ENCODE measurements at regions not wholly inside any gene's neighbourhood (a gene's known extent, or its start where the extent isn't known, plus 50 kb on each side); places are given as distances from the start of the nearest gene placed in this dataset.

DNA sequence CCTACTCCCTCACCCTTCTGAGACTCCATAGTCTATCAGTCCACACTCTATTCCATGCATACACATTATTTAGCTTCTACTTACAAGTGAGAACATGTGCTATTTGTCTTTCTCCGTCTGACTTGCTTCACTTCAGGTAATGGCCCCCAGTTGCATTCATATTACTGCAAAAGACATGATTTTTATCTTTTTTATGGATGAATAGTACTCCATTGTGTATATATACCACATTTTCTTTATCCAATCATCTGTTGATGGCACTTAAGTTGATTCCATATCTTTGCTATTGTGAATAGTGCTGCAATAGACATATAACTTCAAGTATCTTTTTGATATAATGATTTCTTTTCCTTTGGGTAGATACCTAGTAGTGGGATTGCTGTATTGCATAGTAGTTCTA lies 171.8 kb downstream of the DACT1 start:
- no peak for DNase-seq
- Histone ChIP-seq H3K27ac (no peak overlapping the region), H3K9me3 (no peaks in the 10 kb centered on the region), H3K4me1 (ENCODE audit: insufficient read depth) (peaks cover 8% of the 10 kb centered on the region), H3K4me3 (no peak overlapping the region), H3K36me3 (no peaks in the 10 kb centered on the region), H3K27me3 (no peaks in the 10 kb centered on the region)
- intact Hi-C loops (cut with DNase I) = no loop called here
- WGBS, 3 donors = 86 to 96% (median 94%) methylated on average over 1 of the region's 1 CpG
- no peak for TF ChIP-seq EP300 (IDR thresholded peaks at IDR 0.05)
- no peak for TF ChIP-seq POLR2A (IDR thresholded peaks at IDR 0.05)
- TF ChIP-seq CTCF (IDR thresholded peaks at IDR 0.05) = no peak

DNA sequence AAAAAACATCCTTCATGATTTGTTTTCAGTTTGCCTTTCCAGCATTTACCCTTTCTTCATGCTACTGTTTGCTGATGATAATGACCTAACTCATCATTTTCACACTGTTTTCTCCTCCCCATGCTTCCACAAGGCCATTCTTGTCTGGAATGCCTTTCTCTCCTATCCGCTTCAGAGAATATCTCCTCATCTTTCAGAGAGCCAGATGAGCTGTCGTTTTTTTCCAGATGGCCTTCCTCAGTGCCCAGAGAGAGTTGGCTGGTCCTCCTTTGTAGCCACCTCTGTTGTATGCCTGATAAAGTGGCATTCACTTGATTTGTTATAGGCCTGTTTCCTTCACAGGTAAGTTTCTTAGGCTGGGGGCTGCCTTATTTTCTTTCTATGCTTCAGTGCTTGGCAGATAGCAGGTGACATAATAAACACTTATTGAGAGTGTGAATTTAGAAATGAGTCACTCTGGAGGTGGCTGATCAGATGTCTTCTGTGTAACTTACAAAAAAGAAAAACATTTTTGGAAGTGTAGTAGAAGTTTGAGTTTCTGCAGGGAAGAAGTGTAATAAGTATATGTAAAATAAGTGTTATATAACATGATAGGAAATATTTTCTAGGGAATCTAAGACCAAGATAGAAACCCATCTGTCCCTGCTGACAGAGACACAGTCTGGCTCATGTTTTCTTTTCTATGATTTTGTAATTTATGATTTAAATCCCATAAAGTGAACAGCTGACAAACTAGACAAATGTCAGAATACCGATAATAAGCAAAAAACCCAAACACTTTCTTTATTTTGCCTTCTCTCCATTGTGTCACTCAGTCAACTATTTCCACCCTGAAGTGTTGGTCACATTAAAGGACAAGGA lies 174.5 kb downstream of the DACT1 start:
- intact Hi-C loops (cut with DNase I) = no loop called here
- no peak for DNase-seq
- H3K4me3 ChIP-seq = no peak overlapping the region
- H3K4me1 ChIP-seq (ENCODE audit: insufficient read depth) = peaks cover 3% of the 10 kb centered on the region
- H3K27ac ChIP-seq = no peak overlapping the region
- no peaks in the 10 kb centered on the region for H3K27me3 ChIP-seq
- TF ChIP-seq POLR2A (IDR thresholded peaks at IDR 0.05) (no peak), CTCF (IDR thresholded peaks at IDR 0.05) (no peak), EP300 (IDR thresholded peaks at IDR 0.05) (no peak)
- no peaks in the 10 kb centered on the region for H3K9me3 ChIP-seq
- H3K36me3 ChIP-seq = no peaks in the 10 kb centered on the region
- 29 to 42% (median 32%) methylated on average over 3 of the region's 3 CpGs for WGBS, 3 donors

- TF ChIP-seq POLR2A (IDR thresholded peaks at IDR 0.05) (no peak), CTCF (IDR thresholded peaks at IDR 0.05) (no peak), EP300 (IDR thresholded peaks at IDR 0.05) (no peak)
- intact Hi-C loops (cut with DNase I) = no loop called here
- 94 to 97% (median 94%) methylated on average over 2 of the region's 2 CpGs for WGBS, 3 donors
- DNase-seq = no peak
- Histone ChIP-seq H3K4me1 (ENCODE audit: insufficient read depth) (peaks cover 3% of the 10 kb centered on the region), H3K27me3 (no peaks in the 10 kb centered on the region), H3K4me3 (no peak overlapping the region), H3K36me3 (no peaks in the 10 kb centered on the region), H3K9me3 (no peaks in the 10 kb centered on the region), H3K27ac (no peak overlapping the region)
Observed at GRCh38 chr14:58813745-58814144, 176.0 kb downstream of the DACT1 start.

DNA sequence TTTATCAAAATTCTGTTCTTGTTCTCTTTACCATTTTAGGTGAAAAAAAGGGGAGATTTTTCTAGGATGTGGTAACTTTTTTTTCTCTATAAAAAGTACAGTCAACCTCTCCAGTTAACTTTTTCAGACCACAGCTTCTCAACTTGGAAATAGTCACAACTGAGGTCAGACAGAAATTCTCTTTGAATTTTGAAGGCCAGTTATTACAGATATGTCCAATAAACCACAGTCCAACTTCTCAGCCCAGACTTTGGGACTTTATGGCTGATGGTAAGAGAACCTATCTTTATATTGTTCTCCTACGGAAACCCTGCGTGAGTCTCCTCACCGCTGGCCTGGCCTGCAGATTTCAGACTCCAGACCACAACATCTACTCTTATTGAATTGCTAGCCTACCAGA lies 176.7 kb downstream of the DACT1 start:
- TF ChIP-seq CTCF (IDR thresholded peaks at IDR 0.05) = no peak
- TF ChIP-seq POLR2A (IDR thresholded peaks at IDR 0.05) = no peak
- TF ChIP-seq EP300 (IDR thresholded peaks at IDR 0.05) = no peak
- Histone ChIP-seq H3K27ac (no peak overlapping the region), H3K4me3 (no peak overlapping the region), H3K9me3 (no peaks in the 10 kb centered on the region), H3K36me3 (no peaks in the 10 kb centered on the region), H3K4me1 (ENCODE audit: insufficient read depth) (peaks cover 3% of the 10 kb centered on the region), H3K27me3 (no peaks in the 10 kb centered on the region)
- DNase-seq = no peak
- WGBS, 3 donors = 72 to 88% (median 81%) methylated on average over 3 of the region's 3 CpGs
- intact Hi-C loops (cut with DNase I) = no loop called here
